ENCODE measurements at regions not wholly inside any gene's neighbourhood (a gene's known extent, or its start where the extent isn't known, plus 50 kb on each side); places are given as distances from the start of the nearest gene placed in this dataset.
A peak's percentile ranks its signal among the peaks of the same experiment; 100 is the strongest.
"Not testable (repeated sequence)": the region's sequence is repeated elsewhere in the genome, so short reads cannot be mapped to it uniquely, and the experiment has no call there.

- not testable (repeated sequence) for DNase-seq
Observed at GRCh38 chr1:185538309-185538898, 195.8 kb upstream of the HMCN1 start.

- DNase-seq = no peak
Observed at GRCh38 chr1:185537596-185537995, 196.6 kb upstream of the HMCN1 start.

- DNase-seq = no peak
Observed at GRCh38 chr1:185536165-185536920, 197.8 kb upstream of the HMCN1 start.

DNA sequence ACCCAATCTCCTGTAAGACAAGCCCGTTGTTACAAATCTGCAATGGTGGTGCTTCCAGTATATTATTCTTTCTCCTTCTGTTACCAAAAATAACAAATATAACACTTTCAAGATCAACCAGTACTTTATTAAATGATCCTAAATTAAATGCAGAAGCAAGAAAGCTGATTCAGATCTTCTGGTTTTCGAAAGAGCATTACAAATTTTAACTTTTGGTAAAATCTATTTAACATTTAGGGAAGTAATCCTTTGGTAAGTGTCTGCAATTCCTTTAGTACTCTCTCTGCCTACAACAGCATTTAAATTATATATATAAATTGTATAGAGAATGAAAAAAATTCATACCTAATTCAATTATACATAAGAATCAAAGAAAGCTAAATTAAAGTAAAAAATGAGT is 198.6 kb upstream of the HMCN1 start:
- DNase-seq = no peak

DNA sequence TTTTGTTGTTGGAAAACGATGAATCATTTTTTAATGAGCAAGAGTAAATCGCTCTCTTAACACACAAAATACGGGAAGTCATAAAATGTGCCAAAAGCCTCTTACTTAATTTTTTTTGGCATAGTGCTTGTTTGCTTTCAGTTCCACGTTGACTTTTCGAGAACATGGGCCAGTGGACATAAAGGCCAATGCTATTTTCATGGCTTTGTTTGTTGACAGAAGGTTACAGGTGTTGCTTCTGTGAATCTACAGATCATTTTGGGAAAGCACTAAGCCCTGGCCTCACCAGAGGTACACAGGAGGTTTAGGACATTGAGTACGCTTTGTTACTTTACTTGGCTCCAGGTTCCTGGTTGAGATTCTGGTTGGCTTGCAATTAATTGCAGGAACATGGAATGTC is 199.4 kb upstream of the HMCN1 start:
- DNase-seq = peak; percentile 6

GRCh38 chr1:185533596-185533995 is 200.6 kb upstream of the HMCN1 start:
- DNase-seq = no peak

DNA sequence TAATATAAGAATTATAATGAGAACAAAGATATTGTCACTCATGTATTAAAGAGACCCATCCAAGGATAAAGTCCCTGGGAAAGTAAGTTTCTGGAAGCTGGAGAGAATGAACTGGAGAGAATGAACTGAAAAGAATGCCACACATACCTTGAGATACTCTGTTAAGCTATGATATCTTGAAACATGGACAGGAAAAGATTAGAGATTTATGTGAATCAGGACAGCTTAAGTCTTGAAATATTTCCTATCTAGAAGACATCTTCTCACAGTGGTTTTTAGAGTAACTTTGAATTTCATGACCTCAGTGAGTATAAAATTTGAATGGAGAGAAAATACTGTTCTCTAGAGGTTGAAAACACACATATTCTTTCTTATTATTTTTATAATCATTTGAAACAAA is 201.3 kb upstream of the HMCN1 start:
- no peak for DNase-seq

DNA sequence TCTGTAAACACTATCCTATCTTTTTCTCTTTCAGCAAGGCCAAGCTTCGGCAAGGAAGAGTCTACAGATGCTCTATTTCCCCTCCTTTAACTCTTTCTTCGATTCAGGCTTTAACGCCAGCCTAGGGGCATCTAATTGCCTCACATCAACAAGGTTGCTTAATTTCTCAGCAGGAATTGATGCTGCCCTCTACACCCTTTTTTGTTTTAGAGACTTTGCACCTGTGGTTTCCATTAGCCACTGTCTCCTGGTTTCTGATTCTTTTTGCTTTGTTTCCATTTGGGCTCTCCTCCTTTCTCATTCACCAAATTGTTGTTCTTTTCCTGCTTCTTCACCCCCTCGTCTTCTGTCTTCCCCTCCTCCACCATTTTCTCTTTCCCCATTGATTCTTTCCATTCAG is 202.4 kb upstream of the HMCN1 start:
- DNase-seq = no peak

GRCh38 chr1:185530215-185530614 is 204.0 kb upstream of the HMCN1 start:
- DNase-seq = no peak

DNA sequence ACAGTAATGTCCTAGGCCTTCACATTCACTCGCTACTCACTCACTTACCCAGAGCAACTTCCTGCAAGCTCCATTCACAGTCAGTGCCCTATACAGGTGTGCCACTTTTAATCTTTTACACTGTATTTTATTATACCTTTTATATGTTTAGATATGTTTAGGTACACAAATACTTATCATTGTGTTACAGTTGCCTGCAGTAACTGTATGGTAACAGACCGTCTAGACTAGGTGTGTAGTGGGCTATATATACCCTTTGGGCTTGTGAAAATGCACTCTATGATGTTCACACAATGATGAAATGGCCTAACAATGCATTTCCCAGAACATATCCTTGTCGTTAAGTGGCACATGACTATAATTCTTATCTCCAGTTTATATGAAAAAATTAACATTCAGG is 204.5 kb upstream of the HMCN1 start:
- no peak for DNase-seq

DNA sequence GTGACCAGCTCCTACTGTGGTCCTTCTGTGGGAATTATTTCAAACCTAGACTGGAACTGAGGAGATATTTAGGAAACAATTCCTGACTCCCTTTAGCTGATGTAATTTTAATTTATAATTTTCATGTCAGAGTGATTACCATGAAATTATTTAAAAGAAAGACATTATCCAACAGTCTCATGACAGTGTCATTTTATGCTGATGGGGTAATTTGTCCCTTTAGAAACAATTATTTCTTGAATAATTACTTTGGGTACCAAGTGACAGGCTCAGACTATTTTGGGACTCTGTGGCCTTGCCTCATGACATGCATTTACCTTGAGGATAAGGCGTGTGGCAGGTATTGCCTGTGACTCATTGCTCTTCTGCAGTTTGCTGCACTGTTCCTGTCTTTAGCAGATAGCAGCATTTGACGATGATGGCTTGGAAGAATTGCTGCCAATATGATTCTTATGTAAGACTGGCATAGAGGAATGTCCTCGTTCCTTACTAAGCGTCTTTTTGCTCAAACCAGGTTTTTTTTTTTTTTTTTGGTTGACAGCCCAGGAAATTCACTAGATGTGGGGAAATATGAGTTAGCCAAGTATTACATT is 206.0 kb upstream of the HMCN1 start:
- DNase-seq = no peak

DNA sequence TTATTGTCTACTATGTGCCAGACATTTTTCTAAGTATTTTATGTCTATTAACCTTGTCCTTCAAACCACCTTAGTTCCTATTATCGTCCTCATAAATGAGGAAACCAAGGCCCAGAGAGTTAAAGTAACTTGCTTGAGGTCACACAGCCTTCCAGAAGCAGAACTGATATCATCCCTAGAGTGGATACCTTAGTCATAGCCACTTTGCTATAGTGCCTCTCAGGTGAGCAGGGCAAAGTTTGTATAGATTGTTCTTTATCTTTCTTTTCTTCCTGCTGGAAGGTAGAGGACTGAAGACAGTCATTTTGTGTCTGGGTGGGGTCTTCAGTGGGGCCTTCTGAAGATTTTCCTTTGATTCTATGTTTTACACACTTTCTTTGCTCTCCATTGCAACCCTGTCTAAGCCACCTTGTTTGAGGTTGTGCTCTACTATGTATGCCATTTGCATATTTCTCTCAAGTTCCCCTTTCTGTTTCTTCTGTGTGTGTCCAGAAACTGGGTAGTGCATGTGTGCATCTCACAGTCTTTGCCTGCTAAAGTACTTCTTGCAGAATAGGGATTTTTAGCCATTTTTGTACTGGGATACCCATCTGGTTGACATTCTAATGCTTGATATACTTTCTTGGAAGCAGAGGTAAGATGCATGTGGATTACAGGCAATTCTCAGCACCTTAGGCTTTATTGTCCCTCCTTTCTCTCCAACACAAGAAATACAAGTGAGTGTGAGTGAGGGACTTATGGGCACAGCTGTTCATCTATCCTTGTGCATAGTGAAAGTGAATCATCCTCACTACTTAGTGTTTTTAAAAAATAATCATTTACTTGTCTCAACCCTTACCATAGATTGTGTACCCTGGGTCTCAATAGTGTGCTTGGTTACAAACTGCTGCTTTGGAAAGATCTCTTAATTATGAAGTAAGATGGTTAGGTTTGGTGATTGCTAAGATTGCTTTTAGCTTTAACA is 207.6 kb upstream of the HMCN1 start:
- no peak for DNase-seq

GRCh38 chr1:185520188-185520920 is 203.3 kb upstream of the IVNS1ABP start:
- DNase-seq = no peak

DNA sequence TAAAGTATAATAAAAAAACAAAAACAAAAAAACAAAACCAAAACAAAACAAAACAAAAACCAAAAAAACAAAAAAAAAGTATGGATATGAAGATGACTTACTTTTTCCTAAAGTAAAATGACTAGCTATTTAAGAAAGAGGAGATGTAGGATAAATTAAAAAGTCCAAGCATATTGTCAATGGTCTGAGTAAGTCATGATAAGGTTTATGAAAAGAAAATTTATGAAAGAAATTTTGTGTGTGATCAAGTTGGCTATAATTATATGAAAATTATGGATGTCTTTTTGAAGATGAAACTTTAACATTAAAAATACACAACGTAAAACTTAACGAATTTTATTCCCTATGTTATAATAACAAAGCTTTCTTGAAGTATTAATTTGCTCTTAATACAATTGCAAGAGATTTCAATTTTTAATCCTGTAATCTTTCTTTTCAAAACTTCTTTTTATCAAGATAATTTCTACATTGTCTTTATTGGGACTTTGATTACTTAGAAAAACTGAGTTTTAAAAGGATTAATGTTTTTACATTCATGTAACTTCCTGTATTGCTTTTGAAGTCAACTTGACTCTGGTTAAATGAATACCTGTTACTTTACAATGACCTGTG is 200.9 kb upstream of the IVNS1ABP start:
- no peak for DNase-seq

DNA sequence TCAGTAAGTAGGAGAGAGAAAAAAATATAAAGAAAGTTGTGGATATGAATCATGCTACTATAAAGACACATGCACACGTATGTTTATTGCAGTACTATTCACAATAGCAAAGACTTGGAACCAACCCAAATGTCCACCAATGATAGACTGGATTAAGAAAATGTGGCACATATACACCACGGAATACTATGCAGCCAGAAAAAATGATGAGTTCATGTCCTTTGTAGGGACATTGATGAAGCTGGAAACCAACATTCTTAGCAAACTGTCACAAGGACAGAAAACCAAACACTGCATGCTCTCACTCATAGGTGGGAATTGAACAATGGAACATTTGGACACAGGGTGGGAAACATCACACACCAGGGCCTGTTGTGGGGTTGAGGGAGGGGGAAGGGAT is 200.3 kb upstream of the IVNS1ABP start:
- DNase-seq = not testable (repeated sequence)

DNA sequence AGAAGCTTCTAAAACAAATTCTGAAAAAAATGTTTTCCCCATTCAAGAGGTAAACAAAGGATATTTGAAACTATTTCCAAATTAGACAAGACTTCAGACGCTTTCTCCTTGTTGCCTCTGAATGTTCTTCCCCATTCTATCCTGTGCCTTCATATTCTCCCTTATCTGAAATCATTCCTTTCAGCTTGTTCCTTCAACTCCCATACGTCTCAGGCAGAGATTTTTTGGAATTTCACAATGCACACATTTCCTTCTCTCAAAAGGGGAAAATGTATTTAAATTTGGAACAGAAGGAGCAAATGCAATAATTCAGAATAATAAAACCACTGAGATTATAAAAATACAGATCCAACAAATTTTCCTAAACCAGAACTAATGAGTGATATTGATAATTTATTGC is 198.7 kb upstream of the IVNS1ABP start:
- DNase-seq = no peak

GRCh38 chr1:185514311-185514710 is 197.3 kb upstream of the IVNS1ABP start:
- no peak for DNase-seq

DNA sequence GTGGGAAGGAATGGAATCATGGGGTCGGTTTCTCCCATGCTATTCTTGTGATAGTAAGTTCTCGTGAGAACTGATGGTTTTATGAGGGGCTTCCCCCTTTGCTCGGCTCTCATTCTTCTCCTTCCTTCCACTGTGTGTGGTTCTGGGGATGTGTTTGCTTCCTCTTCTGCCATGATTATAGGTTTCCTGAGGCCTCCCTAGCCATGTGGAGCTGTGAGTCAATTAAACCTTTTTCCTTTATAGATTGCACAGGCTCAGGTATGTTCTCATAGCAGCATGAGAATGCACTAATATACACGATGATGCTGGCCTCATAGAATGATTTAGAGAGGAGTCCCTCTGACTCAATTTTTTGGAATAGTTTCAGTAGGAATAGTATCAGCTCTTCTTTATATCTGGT is 195.4 kb upstream of the IVNS1ABP start:
- DNase-seq = no peak

GRCh38 chr1:185501099-185501498 is 184.1 kb upstream of the IVNS1ABP start:
- DNase-seq = no peak

- no peak for DNase-seq
Observed at GRCh38 chr1:185500001-185500626, 183.1 kb upstream of the IVNS1ABP start.

GRCh38 chr1:185498207-185498606 is 181.2 kb upstream of the IVNS1ABP start:
- DNase-seq = no peak

GRCh38 chr1:185497177-185497576 is 180.1 kb upstream of the IVNS1ABP start:
- DNase-seq = no peak
